ENCODE measurements at regions not wholly inside any gene's neighbourhood (a gene's known extent, or its start where the extent isn't known, plus 50 kb on each side); places are given as distances from the start of the nearest gene placed in this dataset.

DNA sequence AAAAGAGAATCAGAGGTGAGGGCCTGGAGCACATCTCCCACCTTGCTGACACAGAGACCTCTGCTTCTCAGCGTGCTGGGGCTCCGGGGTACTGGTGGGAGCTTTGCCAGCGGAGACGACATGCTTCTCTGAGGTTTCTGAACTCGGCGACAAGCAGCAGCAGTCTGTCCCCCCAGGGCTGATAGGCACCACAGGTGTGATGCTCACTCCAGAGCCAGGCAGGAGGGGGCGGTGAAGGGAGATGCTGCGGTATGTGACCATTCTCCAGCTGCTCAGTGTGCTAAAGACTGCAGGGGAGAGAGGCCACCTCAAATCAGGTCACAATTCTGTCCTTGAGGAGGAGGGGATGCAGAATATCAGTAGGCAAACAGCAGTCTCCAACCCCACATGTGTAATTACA lies 219.9 kb downstream of the ALDH8A1 start:
- TF ChIP-seq, protein P1, sequence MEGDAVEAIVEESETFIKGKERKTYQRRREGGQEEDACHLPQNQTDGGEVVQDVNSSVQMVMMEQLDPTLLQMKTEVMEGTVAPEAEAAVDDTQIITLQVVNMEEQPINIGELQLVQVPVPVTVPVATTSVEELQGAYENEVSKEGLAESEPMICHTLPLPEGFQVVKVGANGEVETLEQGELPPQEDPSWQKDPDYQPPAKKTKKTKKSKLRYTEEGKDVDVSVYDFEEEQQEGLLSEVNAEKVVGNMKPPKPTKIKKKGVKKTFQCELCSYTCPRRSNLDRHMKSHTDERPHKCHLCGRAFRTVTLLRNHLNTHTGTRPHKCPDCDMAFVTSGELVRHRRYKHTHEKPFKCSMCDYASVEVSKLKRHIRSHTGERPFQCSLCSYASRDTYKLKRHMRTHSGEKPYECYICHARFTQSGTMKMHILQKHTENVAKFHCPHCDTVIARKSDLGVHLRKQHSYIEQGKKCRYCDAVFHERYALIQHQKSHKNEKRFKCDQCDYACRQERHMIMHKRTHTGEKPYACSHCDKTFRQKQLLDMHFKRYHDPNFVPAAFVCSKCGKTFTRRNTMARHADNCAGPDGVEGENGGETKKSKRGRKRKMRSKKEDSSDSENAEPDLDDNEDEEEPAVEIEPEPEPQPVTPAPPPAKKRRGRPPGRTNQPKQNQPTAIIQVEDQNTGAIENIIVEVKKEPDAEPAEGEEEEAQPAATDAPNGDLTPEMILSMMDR (conservative IDR thresholded peaks at IDR 0.05) = no peak
- no peak for TF ChIP-seq EZH2 (IDR thresholded peaks at IDR 0.05; ENCODE audit: low read depth)
